ENCODE measurements at regions not wholly inside any gene's neighbourhood (a gene's known extent, or its start where the extent isn't known, plus 50 kb on each side); places are given as distances from the start of the nearest gene placed in this dataset.

- no peak for TF ChIP-seq CREB5 (CRISPR knock-in tag; IDR thresholded peaks at IDR 0.05; ENCODE audit: low read depth)
- TF ChIP-seq TSHZ2 (CRISPR knock-in tag; IDR thresholded peaks at IDR 0.05): no peak
- no peak for TF ChIP-seq ZC3H10 (CRISPR knock-in tag; IDR thresholded peaks at IDR 0.05)
- TF ChIP-seq ZFP30 (CRISPR knock-in tag; IDR thresholded peaks at IDR 0.05): no peak
- TF ChIP-seq PATZ1 (CRISPR knock-in tag; IDR thresholded peaks at IDR 0.05; ENCODE audit: borderline replicate concordance): no peak
- no peak for TF ChIP-seq RARB (CRISPR knock-in tag; IDR thresholded peaks at IDR 0.05)
- TF ChIP-seq TCF4 (CRISPR knock-in tag; IDR thresholded peaks at IDR 0.05; ENCODE audit: borderline replicate concordance): no peak
- no peak for TF ChIP-seq OSR1 (CRISPR knock-in tag; IDR thresholded peaks at IDR 0.05)
- TF ChIP-seq PPARA (CRISPR knock-in tag; IDR thresholded peaks at IDR 0.05; ENCODE audit: borderline replicate concordance): no peak
- TF ChIP-seq ZNF8 (CRISPR knock-in tag; IDR thresholded peaks at IDR 0.05): no peak
- TF ChIP-seq ZFP3 (CRISPR knock-in tag; IDR thresholded peaks at IDR 0.05): no peak
- no peak for TF ChIP-seq ZNF70 (CRISPR knock-in tag; IDR thresholded peaks at IDR 0.05)
- no peak for TF ChIP-seq POU6F1 (CRISPR knock-in tag; IDR thresholded peaks at IDR 0.05; ENCODE audit: borderline replicate concordance, low read depth)
- no peak for ATAC-seq
Measured at GRCh38 chr5:104088876-104089778, 526.5 kb upstream of the NUDT12 start.

GRCh38 chr5:104084896-104085295, 522.3 kb upstream of the NUDT12 start:
- TF ChIP-seq ISL1 (CRISPR knock-in tag; IDR thresholded peaks at IDR 0.05): no peak
- no peak for TF ChIP-seq CSRNP3 (CRISPR knock-in tag; IDR thresholded peaks at IDR 0.05)
- no peak for TF ChIP-seq GLIS3 (CRISPR knock-in tag; IDR thresholded peaks at IDR 0.05)
- no peak for TF ChIP-seq TCF4 (CRISPR knock-in tag; IDR thresholded peaks at IDR 0.05; ENCODE audit: borderline replicate concordance)
- TF ChIP-seq TOX (CRISPR knock-in tag; IDR thresholded peaks at IDR 0.05; ENCODE audit: borderline replicate concordance): no peak
- no peak for TF ChIP-seq POU6F1 (CRISPR knock-in tag; IDR thresholded peaks at IDR 0.05; ENCODE audit: borderline replicate concordance, low read depth)
- TF ChIP-seq PATZ1 (CRISPR knock-in tag; IDR thresholded peaks at IDR 0.05; ENCODE audit: borderline replicate concordance): no peak
- TF ChIP-seq ZFP30 (CRISPR knock-in tag; IDR thresholded peaks at IDR 0.05): no peak
- ATAC-seq: no peak
